NCI-H2107 treated with DMSO at 0.1 percent for 48 hours (cell line): ENCODE measurements at regions not wholly inside any gene's neighbourhood (a gene's known extent, or its start where the extent isn't known, plus 50 kb on each side); places are given as distances from the start of the nearest gene placed in this dataset.

Source experiments
- DNase-seq: peaks from one replicate; lab custom pipeline; 2025; ENCODE audit not compliant: unreplicated experiment; lab: John Stamatoyannopoulos, UW

GRCh38 chr7:83441-83840 is 108.9 kb upstream of the FAM20C start:
- no peak for DNase-seq

DNA sequence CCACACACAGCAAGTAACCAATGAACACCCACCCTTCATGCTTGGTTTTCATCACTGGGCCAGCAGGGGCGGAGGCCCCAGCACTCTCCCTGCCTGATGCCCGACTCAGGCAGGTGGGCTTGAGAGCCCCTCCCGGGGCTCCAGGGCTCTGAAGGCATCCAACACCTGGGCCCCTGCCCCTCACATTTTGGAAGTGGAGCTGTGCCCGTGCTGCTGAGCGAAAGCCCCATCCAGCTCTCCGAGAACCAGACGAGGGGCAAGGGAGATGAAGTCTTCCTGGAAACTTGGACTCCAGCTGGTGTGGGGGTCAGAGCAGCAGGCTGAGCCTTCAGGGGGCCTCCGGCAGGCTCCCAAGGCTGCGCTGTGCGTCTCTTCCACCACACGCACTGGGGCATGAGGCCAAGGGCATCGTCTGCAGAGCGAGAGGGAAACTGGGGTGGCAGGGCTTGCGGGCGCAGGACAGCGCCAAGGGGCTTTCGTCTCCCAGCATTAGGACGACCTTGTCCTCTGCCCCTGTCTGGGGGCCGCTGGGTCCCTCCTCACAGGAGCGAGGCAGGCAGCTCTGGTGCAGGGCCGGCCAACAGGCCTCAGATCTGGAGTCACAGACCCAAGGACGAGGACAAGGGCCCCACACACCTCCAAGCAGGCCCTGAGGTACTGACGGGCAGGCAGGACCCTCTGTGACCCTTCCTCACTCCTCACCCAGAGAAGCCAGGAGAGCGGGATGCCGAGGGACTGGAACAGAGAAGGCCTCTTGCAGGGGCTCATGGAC is 108.3 kb upstream of the FAM20C start:
- DNase-seq = no peak

DNA sequence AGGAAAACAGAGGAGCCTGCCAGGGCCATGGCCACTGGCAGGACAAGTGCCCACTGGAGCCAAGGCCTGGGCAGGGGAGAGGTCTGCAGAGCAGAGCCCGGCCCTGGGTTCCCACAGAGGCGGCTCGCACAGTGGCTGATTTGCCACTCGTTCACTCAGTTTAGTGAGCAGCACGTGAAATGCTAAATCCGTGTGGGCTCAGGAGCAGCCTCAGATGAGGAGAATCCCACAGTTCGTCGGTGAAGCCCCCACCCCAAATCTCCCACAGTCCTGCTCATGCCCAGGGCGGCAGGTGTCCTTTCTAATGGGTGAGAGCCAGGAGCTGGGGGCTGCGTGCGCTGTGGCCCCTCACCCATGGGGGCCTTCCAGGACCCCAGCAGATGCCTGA is 107.7 kb upstream of the FAM20C start:
- DNase-seq = no peak

DNA sequence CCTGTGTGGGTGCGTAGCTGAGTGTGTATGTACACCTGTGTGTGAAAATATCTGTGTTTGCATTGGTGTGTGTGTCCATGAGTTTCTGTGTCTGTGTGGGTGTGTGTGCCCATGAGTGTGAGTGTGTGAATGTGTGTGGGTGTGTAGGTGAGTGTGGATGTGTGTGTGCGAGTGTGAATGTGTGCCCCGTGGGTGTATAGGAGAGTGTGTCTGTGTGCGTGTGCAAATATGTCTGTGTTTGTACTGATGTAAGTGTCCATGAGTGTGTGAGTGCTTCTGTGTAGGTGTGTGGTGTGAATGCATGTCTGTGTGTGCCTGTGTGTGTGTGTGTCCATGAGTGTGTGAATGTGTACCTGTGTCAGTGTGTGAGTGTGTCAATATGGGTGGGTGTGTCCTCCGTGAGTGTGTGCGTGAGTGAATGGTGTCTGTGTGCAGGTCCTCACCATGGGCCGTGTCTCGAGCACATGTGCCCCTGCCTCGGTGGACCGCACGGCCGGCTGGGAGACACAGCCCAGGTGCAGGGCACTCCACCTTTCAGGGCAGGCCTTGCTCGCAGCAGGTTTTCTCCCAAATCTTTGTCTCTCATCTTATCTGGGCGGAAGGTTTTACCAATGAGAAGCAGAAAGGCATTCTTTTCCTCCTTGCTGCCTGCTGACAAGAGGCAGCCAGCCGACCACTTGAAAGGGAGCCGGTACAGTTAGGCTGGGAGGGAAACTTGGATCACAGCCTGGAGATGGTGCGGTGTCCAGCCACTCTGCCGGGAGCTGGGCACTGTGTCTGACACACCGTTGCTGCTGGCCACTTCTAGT is 107.1 kb upstream of the FAM20C start:
- DNase-seq = no peak

DNA sequence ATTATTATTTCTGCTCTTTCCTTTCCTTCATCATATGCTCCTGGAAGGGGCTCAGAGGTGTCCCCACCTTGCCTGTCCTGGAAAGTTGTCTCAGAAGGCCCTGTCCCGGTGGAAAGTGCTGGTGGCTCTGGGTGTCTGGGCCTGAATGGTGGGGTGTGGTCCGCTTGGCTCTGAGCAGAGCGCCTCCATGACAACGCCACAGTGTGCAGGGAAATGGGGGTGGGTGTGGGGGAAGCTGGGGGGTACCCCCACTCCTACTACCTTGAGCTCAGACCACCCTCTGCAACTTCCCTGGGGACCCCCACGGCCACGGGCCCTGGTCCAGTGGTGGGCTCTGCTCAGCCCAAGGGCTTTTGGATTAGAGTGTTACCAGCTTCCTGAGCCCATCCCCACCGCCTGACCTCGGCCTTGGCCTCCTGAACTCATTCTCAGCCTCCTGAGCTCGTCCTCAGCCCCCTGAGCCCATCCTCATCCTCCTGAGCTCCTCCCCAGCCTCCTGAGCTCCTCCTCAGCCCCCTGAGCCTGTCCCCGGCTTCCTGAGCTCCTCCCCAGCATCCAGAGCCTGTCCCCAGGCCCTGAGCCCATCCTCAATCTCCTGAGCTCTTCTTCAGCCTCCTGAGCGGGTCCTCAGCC is 106.4 kb upstream of the FAM20C start:
- DNase-seq = no peak

DNA sequence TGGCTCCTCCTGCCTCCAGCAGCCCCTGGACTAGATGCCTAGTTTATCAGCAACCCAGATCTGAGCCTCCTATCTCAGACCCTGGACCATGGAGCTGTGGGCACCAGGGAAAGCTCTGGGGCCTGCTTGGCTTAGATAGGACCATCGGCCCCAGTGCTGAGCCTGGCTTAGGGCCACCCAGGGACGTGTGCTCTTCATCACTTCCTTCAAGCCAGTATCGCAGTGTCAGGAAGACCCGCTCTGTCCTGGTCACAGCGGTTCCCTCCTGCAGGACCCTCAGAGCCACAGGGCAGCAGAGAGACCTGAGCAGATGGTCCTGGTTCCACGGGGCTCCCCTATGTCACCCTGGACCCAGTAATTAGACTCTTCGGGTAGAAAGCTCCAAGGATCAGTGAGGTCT is 105.7 kb upstream of the FAM20C start:
- DNase-seq = no peak

- DNase-seq = no peak
These were observed 105.3 kb upstream of the FAM20C start for GRCh38 chr7:87047-87446.

DNA sequence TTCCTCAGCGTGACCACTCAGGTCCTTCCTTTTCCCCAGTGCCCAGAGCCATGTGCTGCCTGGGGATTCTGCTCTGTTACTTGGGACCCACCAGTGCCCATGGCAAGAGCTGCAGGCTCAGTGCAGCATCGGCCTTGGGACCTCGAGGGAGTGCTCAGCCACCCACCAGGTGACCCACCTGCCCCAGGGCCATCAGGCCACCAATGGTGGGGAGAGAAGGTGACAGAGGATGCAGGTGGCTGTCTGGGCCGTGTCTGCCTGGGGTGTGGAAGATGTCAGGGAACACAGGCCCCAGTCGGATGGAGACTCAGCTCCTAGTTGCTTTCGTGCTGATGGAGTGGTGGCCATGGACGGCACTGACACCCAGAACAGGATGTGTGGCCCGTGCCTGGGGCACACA is 104.7 kb upstream of the FAM20C start:
- no peak for DNase-seq

GRCh38 chr7:88095-88926 is 104.1 kb upstream of the FAM20C start:
- DNase-seq = no peak

GRCh38 chr7:88927-89231 is 103.5 kb upstream of the FAM20C start:
- DNase-seq = no peak

DNA sequence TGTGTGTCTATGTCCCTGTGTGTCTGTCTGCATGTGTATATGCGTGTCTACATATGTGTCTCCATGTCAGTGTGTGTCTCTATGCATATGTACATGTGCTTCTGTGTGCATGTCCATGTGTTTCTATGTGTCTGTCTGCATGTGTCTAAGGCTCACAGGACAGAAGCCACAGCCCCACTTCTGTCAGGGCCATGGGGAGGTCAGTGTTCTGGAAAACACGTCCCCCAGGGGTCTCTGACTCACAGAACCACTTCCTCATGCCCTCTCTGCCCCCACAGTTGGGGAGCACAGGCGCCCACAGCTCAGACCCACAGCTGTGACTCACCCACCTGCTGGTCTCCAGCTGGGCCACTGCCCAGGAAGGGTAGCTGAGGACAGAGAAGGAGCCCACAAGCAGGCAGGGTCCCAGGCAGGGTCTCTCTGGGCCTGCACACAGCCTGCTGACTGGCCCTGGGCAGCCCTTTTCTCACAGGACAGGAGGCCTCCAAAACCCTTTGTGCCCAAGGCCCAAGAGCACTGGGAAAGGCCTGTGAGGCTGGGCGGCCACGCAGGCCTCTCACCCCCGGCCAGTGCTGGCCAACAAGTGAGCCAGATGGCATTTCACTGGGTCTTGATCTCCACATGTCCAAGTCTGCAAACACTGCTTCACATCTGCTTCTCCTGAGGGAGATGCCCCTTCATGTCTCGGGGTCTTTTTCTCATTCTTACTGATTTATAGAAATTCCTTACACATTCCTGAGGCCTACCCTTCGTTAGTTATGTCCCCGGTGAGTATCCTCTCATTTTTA is 102.9 kb upstream of the FAM20C start:
- no peak for DNase-seq

DNA sequence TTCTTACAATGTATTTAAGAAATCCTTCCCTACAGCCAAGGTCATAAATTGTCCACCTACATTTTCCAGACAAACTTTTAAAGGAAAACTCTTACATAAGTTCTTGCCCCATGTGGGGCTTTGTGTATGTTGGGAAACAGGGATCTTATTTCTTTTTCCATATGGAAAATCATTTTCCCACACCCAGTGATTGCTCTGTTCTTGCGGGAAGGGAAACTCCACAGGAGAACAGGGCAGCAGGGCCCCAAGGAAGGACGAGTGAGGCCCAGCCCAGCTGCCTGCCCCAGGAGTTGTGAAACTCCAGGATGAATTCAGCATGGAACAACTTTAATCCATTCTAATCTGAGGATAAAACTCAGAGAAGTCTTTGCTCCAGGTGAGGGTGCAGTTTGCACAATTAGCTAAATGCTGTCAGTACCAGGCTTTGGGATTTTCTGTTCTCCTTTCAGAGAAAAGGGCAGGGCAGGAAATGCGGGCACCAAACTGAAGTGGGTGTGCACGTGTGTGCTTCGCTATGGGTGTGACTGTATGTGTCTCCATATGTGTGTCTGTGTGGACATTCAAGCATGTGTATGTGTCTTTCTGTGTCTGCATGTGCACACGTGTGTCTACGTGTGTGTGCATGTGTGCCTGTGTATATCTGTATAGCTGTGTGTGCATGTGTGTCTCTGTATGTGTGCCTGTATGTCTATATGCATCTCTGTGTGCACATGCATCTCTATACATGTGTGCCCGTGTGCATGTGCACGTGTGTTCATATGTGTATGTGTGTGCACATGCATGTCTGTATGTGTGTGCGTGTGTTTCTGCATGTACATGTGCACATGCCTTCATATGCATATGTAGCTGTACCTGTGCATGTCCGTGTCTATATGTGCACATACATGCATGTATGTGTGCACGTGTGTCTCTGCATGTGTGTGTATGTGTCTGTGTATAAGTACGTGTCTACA is 102.0 kb upstream of the FAM20C start:
- DNase-seq = no peak

- no peak for DNase-seq
These were observed 100.8 kb upstream of the FAM20C start for GRCh38 chr7:91396-92175.

DNA sequence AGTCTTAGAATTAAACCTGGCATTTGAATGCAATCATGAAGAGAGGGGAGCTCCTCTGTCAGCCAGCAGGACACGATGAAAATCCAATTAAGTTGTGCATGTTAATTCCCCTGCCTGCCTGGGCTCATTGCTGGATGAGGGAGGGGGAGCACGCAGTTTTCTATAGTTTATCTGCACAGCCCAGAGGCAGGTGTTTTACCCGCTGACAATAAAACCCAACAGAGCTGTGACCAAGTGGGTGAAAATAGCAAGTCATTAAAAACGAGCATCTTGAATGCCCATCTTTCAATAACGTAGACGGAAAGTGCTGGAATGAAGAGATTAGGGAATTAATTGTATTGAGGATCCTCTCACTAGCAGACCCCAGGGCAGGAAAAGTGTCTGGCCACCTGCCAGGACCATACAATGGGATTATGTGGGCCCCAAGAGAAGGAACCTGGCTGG is 100.1 kb upstream of the FAM20C start:
- no peak for DNase-seq

- DNase-seq = no peak
These were observed 99.3 kb upstream of the FAM20C start for GRCh38 chr7:92888-93672.

DNA sequence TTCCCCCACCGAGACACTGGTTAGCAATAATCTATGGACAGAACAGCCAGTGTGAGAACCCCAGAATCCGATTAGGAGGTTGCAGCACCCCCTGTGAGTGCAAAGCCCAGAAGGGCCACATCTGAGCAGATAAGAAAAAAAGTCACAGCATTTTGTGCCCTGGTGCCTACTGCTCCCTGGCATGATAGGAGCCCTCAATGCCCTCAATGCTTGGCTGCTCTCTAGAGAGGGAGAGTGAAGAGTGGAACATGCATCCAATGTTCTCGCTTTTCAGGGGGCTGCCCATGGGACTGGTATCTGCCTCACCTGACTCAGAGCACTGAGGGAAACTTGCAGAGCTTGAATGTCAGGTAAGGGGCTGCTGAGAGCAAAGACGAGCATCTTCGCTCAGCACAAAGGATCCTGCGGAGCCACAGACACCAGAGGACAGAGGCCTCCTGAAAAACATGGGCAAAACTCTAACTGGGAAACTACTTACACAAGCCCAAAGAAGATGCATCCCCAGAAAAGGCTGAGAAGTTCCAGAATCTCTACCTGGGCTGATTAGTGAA is 98.0 kb upstream of the FAM20C start:
- no peak for DNase-seq

- DNase-seq = no peak
These were observed 97.0 kb upstream of the FAM20C start for GRCh38 chr7:95180-95862.
